Caco-2 (cell line): ENCODE measurements at regions not wholly inside any gene's neighbourhood (a gene's known extent, or its start where the extent isn't known, plus 50 kb on each side); places are given as distances from the start of the nearest gene placed in this dataset.

ENCODE experiments used
- BruUV-seq: library from RNA; stranded (reverse); fragments of 400-500 nt; replicated peaks from 2 replicates; lab custom pipeline; 2021; lab: Mats Ljungman, UMichigan
- CTCF ChIA-PET: fragments of 300-600 bp; sonication (Branson Sonifier 250); formaldehyde crosslinking; loops from one replicate; lab custom pipeline; 2022; ENCODE audit warnings: antibody characterized with exemption; lab: Charles Lee
- POLR2A ChIA-PET: fragments of 300-600 bp; sonication (Branson Sonifier 250); formaldehyde crosslinking; loops from one replicate; lab custom pipeline; 2022; ENCODE audit warnings: antibody characterized with exemption; lab: Charles Lee
- DNase-seq, 2 experiments: peaks; one replicate each; pipeline versions ENCODE4 v3.0.0 to v3.0.0-alpha.2; 2020 to 2022
- H3K27me3 ChIP-seq: replicated peaks from 2 replicates; pipeline ENCODE4 v1.6.0; 2011; ENCODE audit warnings: low read length; ENCODE audit not compliant: control insufficient read depth, insufficient read depth
- H3K36me3 ChIP-seq: 2 replicates; pipeline ENCODE4 v1.5.1; 2011; ENCODE audit warnings: low read length; ENCODE audit not compliant: control insufficient read depth, insufficient read depth
- H3K4me1 ChIP-seq: fragments of 250-450 bp; sonication (Bioruptor Pico); 2 replicates; pipeline ENCODE4 v1.5.1; 2020; ENCODE audit warnings: mild to moderate bottlenecking
- H3K4me3 ChIP-seq: 2 replicates; pipeline ENCODE4 v1.5.1; 2011; ENCODE audit warnings: low read depth, mild to moderate bottlenecking, control low read depth, low read length
- H3K9me3 ChIP-seq: fragments of 250-450 bp; sonication (Bioruptor Pico); 2 replicates; pipeline ENCODE4 v1.5.1; 2020; ENCODE audit warnings: mild to moderate bottlenecking, moderate library complexity
- H3K27ac Mint-ChIP-seq: one replicate; pipeline ENCODE4 v1.8.0; 2022; ENCODE audit warnings: mixed read lengths; ENCODE audit not compliant: unreplicated experiment
- H3K27me3 Mint-ChIP-seq: one replicate; pipeline ENCODE4 v1.8.0; 2022; ENCODE audit warnings: mixed read lengths; ENCODE audit not compliant: insufficient read depth, unreplicated experiment
- H3K36me3 Mint-ChIP-seq: one replicate; pipeline ENCODE4 v1.8.0; 2022; ENCODE audit warnings: mild to moderate bottlenecking, mixed read lengths; ENCODE audit not compliant: insufficient read depth, unreplicated experiment
- H3K4me1 Mint-ChIP-seq: one replicate; pipeline ENCODE4 v1.8.0; 2022; ENCODE audit warnings: low read depth, mixed read lengths; ENCODE audit not compliant: unreplicated experiment
- H3K4me3 Mint-ChIP-seq: one replicate; pipeline ENCODE4 v1.8.0; 2022; ENCODE audit warnings: mild to moderate bottlenecking, moderate library complexity, mixed read lengths; ENCODE audit not compliant: unreplicated experiment
- H3K9me3 Mint-ChIP-seq: one replicate; pipeline ENCODE4 v1.8.0; 2022; ENCODE audit warnings: mixed read lengths; ENCODE audit not compliant: unreplicated experiment
- CTCF ChIP-seq, 2 experiments: fragments of 200-600 bp in 1 of 2; IDR thresholded peaks; 1 replicate in 1 of 2; 2 replicates in 1 of 2; pipeline versions ENCODE4 v1.5.1 to v1.8.0; 2011 to 2022; ENCODE audit warnings: antibody characterized with exemption in 1 of 2, control low read depth in 1 of 2, inconsistent platforms in 1 of 2, low read depth in 1 of 2, low read length in 1 of 2, mild to moderate bottlenecking in 1 of 2, moderate library complexity in 1 of 2; ENCODE audit not compliant: insufficient read depth in 1 of 2, severe bottlenecking in 1 of 2, unreplicated experiment in 1 of 2
- intact Hi-C: fragments of 100-400 bp; cut with micrococcal nuclease; formaldehyde crosslinking; loops from one replicate; pipeline ENCODE4 v1.10.0; 2022; ENCODE audit not compliant: unreplicated experiment

- ChIA-PET POLR2A (no interaction called here), CTCF (no interaction called here)
- Mint-ChIP-seq H3K36me3 (no peaks in the 10 kb centered on the region), H3K27ac (no peak overlapping the region), H3K27me3 (peaks cover 6% of the 10 kb centered on the region), H3K4me1 (no peaks in the 10 kb centered on the region), H3K9me3 (no peaks in the 10 kb centered on the region), H3K4me3 (no peak overlapping the region)
- no peak overlapping the region for H3K4me3 ChIP-seq
- BruUV-seq, result no TSS peak
- no peaks in the 10 kb centered on the region for H3K36me3 ChIP-seq
- no peaks in the 10 kb centered on the region for H3K4me1 ChIP-seq
- no peaks in the 10 kb centered on the region for H3K9me3 ChIP-seq
- no peak for DNase-seq
- TF ChIP-seq CTCF (IDR thresholded peaks at IDR 0.05; ENCODE audit: insufficient read depth in 1 of 2, low read depth in 1 of 2, low read length in 1 of 2, severe bottlenecking in 1 of 2, unreplicated experiment in 1 of 2), result no peak
- H3K27me3 ChIP-seq, result no peaks in the 10 kb centered on the region
- intact Hi-C loops, result no loop called here
Measured at GRCh38 chr3:80521081-80521480, 753.3 kb upstream of the ROBO1 start.

- no peak overlapping the region for H3K4me3 ChIP-seq
- no peaks in the 10 kb centered on the region for H3K36me3 Mint-ChIP-seq
- ChIA-PET CTCF (no interaction called here), POLR2A (no interaction called here)
- BruUV-seq, result no TSS peak
- no peak overlapping the region for H3K4me3 Mint-ChIP-seq
- no peaks in the 10 kb centered on the region for H3K4me1 Mint-ChIP-seq
- H3K27me3 Mint-ChIP-seq, result peaks cover 6% of the 10 kb centered on the region
- H3K27me3 ChIP-seq, result no peaks in the 10 kb centered on the region
- H3K36me3 ChIP-seq, result no peaks in the 10 kb centered on the region
- no peaks in the 10 kb centered on the region for H3K9me3 ChIP-seq
- no peaks in the 10 kb centered on the region for H3K9me3 Mint-ChIP-seq
- no peak for TF ChIP-seq CTCF (IDR thresholded peaks at IDR 0.05; ENCODE audit: insufficient read depth in 1 of 2, low read depth in 1 of 2, low read length in 1 of 2, severe bottlenecking in 1 of 2, unreplicated experiment in 1 of 2)
- intact Hi-C loops, result no loop called here
- no peak for DNase-seq
- H3K27ac Mint-ChIP-seq, result no peak overlapping the region
- no peaks in the 10 kb centered on the region for H3K4me1 ChIP-seq
Measured at GRCh38 chr3:80519436-80519835, 751.6 kb upstream of the ROBO1 start.

- DNase-seq, result no peak
- no peak overlapping the region for H3K27ac Mint-ChIP-seq
- no peaks in the 10 kb centered on the region for H3K4me1 Mint-ChIP-seq
- H3K36me3 Mint-ChIP-seq, result no peaks in the 10 kb centered on the region
- no peak for TF ChIP-seq CTCF (IDR thresholded peaks at IDR 0.05; ENCODE audit: insufficient read depth in 1 of 2, low read depth in 1 of 2, low read length in 1 of 2, severe bottlenecking in 1 of 2, unreplicated experiment in 1 of 2)
- Histone ChIP-seq H3K27me3 (no peaks in the 10 kb centered on the region), H3K9me3 (no peaks in the 10 kb centered on the region), H3K36me3 (no peaks in the 10 kb centered on the region), H3K4me1 (no peaks in the 10 kb centered on the region), H3K4me3 (no peak overlapping the region)
- BruUV-seq, result no TSS peak
- H3K4me3 Mint-ChIP-seq, result no peak overlapping the region
- H3K27me3 Mint-ChIP-seq, result peaks cover 2% of the 10 kb centered on the region
- ChIA-PET CTCF (no interaction called here), POLR2A (no interaction called here)
- intact Hi-C loops, result no loop called here
- no peaks in the 10 kb centered on the region for H3K9me3 Mint-ChIP-seq
Measured at GRCh38 chr3:80496452-80496851, 728.7 kb upstream of the ROBO1 start.
